Stimulated activated CD4-positive, alpha-beta T cell treated with anti-CD3 and anti-CD28 coated beads, Interleukin-1b, Interleukin-23, amount 100 ng/mL, for 1 hour (primary cell): ENCODE measurements at regions not wholly inside any gene's neighbourhood (a gene's known extent, or its start where the extent isn't known, plus 50 kb on each side); places are given as distances from the start of the nearest gene placed in this dataset.
"Not testable (repeated sequence)": the region's sequence is repeated elsewhere in the genome, so short reads cannot be mapped to it uniquely, and the experiment has no call there.

Experiments used
- DNase-seq, 2 donors: peaks; one replicate each; pipeline ENCODE4 v3.0.0-alpha.2; 2020; ENCODE audit warnings: low read depth in 2 of 2

DNA sequence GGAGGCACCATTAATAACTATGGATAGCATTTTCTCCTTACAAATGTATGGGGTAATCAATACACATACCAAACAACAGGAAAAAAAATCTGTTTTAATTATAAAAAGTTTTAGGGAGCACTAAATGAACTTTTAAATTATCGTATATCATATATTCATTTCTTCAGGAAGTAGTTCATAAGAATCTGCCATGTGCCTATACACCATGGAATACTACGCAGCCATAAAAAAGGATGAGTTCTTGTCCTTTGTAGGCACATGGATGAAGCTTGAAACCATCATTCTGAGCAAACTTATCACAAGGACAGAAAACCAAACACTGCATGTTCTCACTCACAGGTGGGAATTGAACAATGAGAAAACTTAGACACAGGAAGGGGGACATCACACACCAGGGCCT lies 162.1 kb upstream of the RASA1 start:
- DNase-seq = no peak

- DNase-seq = no peak
Measured at GRCh38 chr5:87109746-87110145, 157.9 kb upstream of the RASA1 start.

- DNase-seq = no peak
Measured at GRCh38 chr5:87110721-87111120, 157.0 kb upstream of the RASA1 start.

DNA sequence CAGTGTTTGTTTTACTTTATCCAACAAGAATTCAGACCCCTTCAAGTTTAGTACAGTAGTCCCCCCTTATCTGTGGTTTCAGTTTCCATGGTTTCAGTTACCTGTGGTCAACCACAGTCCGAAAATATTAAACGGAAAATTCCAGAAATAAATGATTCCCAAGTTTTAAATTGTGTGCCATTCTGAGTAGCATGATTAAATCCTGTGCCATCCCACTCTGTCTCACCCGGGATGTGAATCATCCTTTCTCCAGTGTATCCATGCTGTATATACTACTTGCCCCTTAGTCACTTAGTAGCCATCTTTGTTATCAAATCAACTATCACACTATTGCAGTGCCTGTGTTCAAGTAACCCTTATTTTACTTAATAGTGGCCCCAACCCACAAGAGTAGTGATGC lies 153.8 kb upstream of the RASA1 start:
- DNase-seq = no peak

GRCh38 chr5:87114631-87115030 lies 153.1 kb upstream of the RASA1 start:
- no peak for DNase-seq

DNA sequence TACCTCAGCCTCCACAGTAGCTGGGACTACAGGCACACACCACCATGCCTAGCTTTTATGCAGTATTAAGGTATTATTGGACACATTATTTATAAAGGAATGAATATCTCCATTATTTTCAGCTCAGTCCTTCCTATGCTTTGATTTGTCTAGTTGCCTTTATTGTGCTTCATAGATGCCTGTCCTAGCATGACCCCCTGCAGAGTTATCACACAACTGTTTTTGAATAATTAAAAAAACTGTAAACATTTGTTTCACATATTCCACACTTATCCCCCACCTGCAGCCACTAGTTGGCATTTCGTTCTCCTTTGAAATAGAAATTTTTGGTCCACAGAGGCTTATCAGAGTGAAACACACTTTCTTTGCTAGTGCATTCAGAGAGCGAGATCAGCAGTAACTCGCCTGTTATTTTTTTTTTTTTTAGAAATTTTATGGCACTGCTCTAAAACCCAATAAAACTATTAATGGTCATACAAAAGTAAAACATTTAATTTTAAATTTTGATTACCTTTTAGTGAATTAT lies 151.8 kb upstream of the RASA1 start:
- no peak for DNase-seq

- DNase-seq = no peak
Measured at GRCh38 chr5:87116825-87117512, 150.7 kb upstream of the RASA1 start.

DNA sequence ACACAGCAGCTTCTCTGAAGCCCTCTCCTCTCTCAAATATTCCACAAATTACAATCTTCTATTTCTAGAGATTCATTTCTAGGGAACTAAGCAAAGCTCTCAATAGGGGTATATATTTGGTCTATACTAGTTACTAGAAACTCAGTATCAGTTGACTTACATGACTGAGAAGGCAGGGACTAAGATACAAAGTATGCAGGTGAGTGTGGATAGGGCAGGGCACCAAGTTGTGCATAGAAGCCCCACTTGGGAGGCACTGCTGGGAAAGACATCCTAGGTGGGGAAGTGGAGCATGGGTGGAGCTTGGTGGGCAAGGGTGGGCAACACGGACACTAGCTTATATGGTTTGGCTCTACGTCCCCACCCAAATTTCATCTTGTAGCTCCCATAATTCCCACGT lies 148.1 kb upstream of the RASA1 start:
- no peak for DNase-seq

DNA sequence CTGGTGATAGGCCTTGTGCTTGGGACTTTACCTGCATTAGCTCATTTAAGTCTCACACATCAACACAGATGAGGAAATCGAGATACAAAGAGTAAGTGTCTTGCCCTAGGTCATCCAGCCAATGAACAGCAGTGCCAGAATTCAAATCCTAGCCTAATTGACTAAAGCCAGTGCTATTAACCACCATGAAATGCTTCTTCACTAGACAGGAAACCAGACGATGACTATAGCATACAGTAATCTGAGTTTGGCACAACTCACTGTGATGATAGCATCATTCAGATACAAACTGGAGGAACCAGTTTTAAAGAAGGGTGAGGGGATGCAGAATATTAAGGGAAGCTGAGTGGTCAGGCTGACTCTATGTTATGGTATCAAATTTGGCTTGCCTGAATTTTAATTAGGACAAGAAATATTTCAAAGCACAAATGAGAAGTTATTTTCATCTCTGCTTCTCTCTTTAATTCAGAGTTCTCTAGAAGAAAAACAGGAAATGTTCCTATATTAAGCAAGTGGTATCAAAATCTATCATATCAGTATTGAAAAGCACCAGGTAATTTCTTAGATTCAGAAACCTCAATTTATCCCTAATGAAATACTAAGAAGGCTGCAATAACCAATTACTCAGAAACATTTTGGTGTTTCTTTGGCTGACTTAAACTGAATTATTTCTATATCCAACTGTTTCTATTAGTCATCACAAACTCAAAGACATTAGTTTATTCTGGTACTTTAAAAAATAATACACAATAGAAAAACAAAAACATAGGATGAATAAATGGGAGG lies 147.0 kb upstream of the RASA1 start:
- no peak for DNase-seq

GRCh38 chr5:87121304-87122150 lies 146.2 kb upstream of the RASA1 start:
- DNase-seq = no peak

- no peak for DNase-seq
Measured at GRCh38 chr5:87122151-87122977, 145.3 kb upstream of the RASA1 start.

DNA sequence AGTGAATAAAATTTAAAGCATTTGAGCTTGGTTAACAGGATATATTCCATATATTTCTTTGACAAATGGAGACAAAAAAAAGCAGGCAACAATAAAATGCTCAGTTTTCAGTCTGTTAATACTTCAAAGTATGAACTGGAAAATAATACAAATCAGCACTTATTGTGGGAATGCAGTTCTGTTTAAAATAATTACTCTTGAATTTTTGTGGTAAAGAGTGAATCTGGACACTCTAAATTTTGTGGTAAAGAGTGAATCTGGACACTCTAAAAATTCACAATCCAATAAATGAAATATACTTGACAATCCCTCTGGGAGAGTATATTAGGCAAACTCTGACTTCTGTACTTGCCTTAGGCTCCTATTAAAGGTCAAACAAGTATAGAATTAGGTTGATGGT lies 141.9 kb upstream of the RASA1 start:
- no peak for DNase-seq

DNA sequence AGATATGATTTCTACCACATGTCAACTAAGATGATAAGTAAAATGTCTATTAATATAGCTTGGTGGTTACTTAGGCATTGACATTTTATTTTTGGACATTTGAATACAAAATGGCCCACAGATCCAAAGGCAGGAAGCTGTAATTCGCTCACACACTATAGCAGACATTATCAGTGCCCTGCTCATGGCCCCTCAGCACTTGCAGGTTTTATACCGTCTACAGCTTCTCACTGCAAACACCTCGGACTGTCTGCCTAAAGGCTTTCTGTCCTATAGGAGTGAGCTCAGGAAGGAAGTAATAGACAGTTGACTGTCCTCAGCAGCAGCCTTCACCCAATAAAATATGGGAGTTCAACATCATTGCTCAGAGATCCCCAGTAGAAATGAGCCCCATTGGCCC lies 140.8 kb upstream of the RASA1 start:
- DNase-seq = no peak

- DNase-seq = no peak
Measured at GRCh38 chr5:87127426-87127825, 140.3 kb upstream of the RASA1 start.

DNA sequence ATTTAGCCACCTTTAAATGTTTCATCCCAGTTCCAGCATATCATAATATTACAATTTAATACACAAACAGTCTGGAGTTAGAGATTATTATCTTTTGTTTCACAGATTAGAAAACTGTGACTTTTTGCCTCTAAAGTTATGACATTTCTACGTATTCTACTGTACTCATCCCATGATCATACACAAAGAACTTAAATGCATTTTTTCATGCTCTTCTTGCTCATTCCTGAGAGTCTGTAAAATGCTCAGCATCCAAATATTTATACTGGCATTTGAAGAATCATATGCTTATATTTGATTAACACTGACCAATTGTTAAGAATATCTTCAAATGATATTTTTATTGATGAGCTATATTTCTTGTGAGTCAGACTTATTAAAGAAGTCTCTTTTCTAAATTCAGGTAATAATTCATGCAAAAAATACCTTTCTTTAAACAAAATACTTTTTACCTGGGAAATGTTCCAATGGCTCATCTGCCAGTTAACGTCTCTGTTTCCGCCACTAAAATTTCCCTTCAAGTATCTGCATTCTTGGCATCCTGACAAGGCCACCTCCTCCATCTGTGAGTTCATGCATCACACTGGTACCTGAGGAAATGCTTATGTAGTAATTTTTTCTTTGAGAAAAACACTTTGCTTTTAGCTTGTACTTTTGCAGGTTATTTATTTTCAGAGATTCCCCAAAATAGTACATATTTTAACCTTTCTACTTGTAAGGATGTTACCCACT lies 139.6 kb upstream of the RASA1 start:
- DNase-seq = no peak

GRCh38 chr5:87129046-87129445 lies 138.6 kb upstream of the RASA1 start:
- DNase-seq = no peak

- no peak for DNase-seq
Measured at GRCh38 chr5:87132696-87133095, 135.0 kb upstream of the RASA1 start.

DNA sequence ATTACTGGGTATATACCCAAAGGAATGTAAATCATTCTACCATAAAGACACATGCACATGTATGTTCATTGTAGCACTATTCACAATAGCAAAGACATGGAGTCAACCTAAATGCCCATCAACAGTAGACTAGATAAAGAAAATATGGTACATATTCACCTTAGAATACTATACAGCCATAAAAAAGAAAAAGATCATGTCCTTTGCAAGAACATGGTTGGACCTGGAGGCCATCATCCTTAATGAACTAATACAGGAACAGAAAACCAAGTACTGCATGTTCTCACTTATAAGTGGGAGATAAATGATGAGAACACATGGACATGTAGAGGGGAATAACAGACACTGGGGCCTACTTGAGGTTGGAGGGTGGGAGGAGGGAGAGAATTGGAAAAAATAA lies 133.2 kb upstream of the RASA1 start:
- not testable (repeated sequence) for DNase-seq

DNA sequence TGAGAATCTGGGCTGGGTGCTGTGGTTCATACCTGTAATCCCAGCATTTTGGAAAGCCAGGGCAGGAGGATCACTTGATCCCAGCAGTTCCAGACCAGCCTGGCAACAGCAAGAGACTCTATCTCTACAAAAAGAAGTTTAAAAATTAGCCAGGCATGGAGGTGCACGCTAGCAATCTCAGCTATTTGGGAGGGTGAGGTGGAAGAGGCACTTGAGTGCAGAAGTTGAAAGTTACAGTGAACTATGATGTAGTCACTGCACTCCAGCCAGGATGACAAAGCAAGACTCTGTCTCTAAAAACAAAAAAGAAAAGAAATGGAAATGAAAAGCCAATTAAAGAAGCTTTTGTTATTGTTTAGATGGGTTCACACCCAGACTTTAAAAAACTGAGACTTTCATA lies 131.6 kb upstream of the RASA1 start:
- no peak for DNase-seq

- no peak for DNase-seq
Measured at GRCh38 chr5:87136733-87137132, 130.9 kb upstream of the RASA1 start.

DNA sequence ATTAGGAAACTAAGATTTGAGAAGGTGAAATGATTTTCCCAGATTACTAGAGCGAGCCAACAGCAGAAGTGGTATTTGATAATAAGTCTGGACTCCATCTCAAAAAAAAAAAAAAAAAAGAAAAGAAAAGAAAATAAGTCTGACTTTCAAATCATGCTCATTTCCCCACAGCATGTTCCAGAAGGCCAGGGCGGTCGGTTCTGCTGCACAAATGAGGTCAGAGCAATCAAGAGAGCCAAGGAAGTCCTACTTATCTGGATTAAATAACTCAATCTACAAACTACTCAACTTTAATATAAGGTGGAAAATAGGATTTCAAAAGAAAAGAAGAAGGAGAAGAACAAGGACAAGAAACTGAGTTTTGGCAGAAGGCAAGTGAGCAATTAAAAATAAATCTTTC lies 130.4 kb upstream of the RASA1 start:
- DNase-seq = no peak
